Immature natural killer cell (primary cell): ENCODE measurements at regions not wholly inside any gene's neighbourhood (a gene's known extent, or its start where the extent isn't known, plus 50 kb on each side); places are given as distances from the start of the nearest gene placed in this dataset.

Experiments used
- DNase-seq, 3 donors: peaks; one replicate each; pipeline ENCODE4 v3.0.0; 2022; ENCODE audit warnings: mixed read lengths in 1 of 3
- H3K27ac Mint-ChIP-seq, 6 donors: one replicate each; pipeline ENCODE4 v1.8.0; 2020; ENCODE audit warnings: mixed read lengths in 6 of 6, mild to moderate bottlenecking in 5 of 6, inconsistent platforms in 4 of 6, moderate library complexity in 3 of 6
- H3K27me3 Mint-ChIP-seq, 3 donors: one replicate each; pipeline ENCODE4 v1.8.0; 2020 to 2021; ENCODE audit warnings: low read depth in 3 of 3, mild to moderate bottlenecking in 3 of 3, mixed read lengths in 3 of 3, moderate library complexity in 3 of 3, inconsistent platforms in 1 of 3
- H3K36me3 Mint-ChIP-seq, 3 donors: one replicate each; pipeline ENCODE4 v1.8.0; 2020; ENCODE audit warnings: mixed read lengths in 3 of 3, inconsistent platforms in 2 of 3, mild to moderate bottlenecking in 2 of 3
- H3K4me1 Mint-ChIP-seq, 2 donors: one replicate each; pipeline ENCODE4 v1.8.0; 2020; ENCODE audit warnings: inconsistent platforms in 2 of 2, mild to moderate bottlenecking in 2 of 2, mixed read lengths in 2 of 2, moderate library complexity in 1 of 2
- H3K4me3 Mint-ChIP-seq, 5 donors: one replicate each; pipeline ENCODE4 v1.8.0; 2020; ENCODE audit warnings: mild to moderate bottlenecking in 5 of 5, mixed read lengths in 5 of 5, inconsistent platforms in 3 of 5, moderate library complexity in 3 of 5
- H3K9me3 Mint-ChIP-seq, 6 donors: one replicate each; pipeline ENCODE4 v1.8.0; 2020; ENCODE audit warnings: mild to moderate bottlenecking in 6 of 6, mixed read lengths in 6 of 6, inconsistent platforms in 4 of 6, moderate library complexity in 3 of 6

GRCh38 chr7:148472406-148472805, 118.2 kb upstream of the C7orf33 start:
- H3K4me1 Mint-ChIP-seq: no peaks in the 10 kb centered on the region
- DNase-seq: no peak
- H3K4me3 Mint-ChIP-seq: no peak overlapping the region
- no peaks in the 10 kb centered on the region for H3K36me3 Mint-ChIP-seq
- no peak overlapping the region for H3K27ac Mint-ChIP-seq
- H3K9me3 Mint-ChIP-seq: no peaks in the 10 kb centered on the region
- peaks cover 1 to 15% (median 6%) of the 10 kb centered on the region in 3 donors for H3K27me3 Mint-ChIP-seq

GRCh38 chr7:148473703-148474480, 116.7 kb upstream of the C7orf33 start:
- DNase-seq: no peak
- no peaks in the 10 kb centered on the region for H3K36me3 Mint-ChIP-seq
- H3K4me3 Mint-ChIP-seq: no peak overlapping the region
- H3K9me3 Mint-ChIP-seq: no peaks in the 10 kb centered on the region
- H3K27ac Mint-ChIP-seq: no peak overlapping the region
- H3K27me3 Mint-ChIP-seq: peaks cover 1 to 8% (median 6%) of the 10 kb centered on the region in 3 donors
- H3K4me1 Mint-ChIP-seq: no peaks in the 10 kb centered on the region

- H3K27me3 Mint-ChIP-seq: peaks cover 1 to 7% (median 6%) of the 10 kb centered on the region in 3 donors
- H3K9me3 Mint-ChIP-seq: no peaks in the 10 kb centered on the region
- no peak overlapping the region for H3K27ac Mint-ChIP-seq
- DNase-seq: no peak
- H3K4me3 Mint-ChIP-seq: no peak overlapping the region
- H3K4me1 Mint-ChIP-seq: no peaks in the 10 kb centered on the region
- no peaks in the 10 kb centered on the region for H3K36me3 Mint-ChIP-seq
These were observed 116.0 kb upstream of the C7orf33 start for GRCh38 chr7:148474481-148475025.

- Mint-ChIP-seq H3K4me3 (no peak overlapping the region), H3K9me3 (no peaks in the 10 kb centered on the region)
These were observed 112.0 kb upstream of the C7orf33 start for GRCh38 chr7:148478551-148478950.

GRCh38 chr7:148480479-148481146, 110.0 kb upstream of the C7orf33 start:
- H3K36me3 Mint-ChIP-seq: no peaks in the 10 kb centered on the region
- peaks cover 0 to 7% of the 10 kb centered on the region in 2 donors for H3K4me1 Mint-ChIP-seq
- no peaks in the 10 kb centered on the region for H3K9me3 Mint-ChIP-seq
- H3K27me3 Mint-ChIP-seq: peaks cover 2% of the 10 kb centered on the region in 3 donors
- no peak overlapping the region for H3K27ac Mint-ChIP-seq
- no peak overlapping the region for H3K4me3 Mint-ChIP-seq
- DNase-seq: no peak

More at GRCh38 chr7:148478551-148478950, 112.0 kb upstream of the C7orf33 start:
- H3K27ac Mint-ChIP-seq: no peak overlapping the region
- peaks cover 2 to 4% (median 2%) of the 10 kb centered on the region in 3 donors for H3K27me3 Mint-ChIP-seq
- DNase-seq: no peak
- peaks cover 0 to 7% of the 10 kb centered on the region in 2 donors for H3K4me1 Mint-ChIP-seq
- no peaks in the 10 kb centered on the region for H3K36me3 Mint-ChIP-seq

GRCh38 chr7:148481147-148481526, 109.4 kb upstream of the C7orf33 start:
- H3K4me3 Mint-ChIP-seq: no peak overlapping the region
- DNase-seq: no peak
- no peak overlapping the region for H3K27ac Mint-ChIP-seq
- H3K9me3 Mint-ChIP-seq: no peaks in the 10 kb centered on the region
- no peaks in the 10 kb centered on the region for H3K36me3 Mint-ChIP-seq
- peaks cover 2% of the 10 kb centered on the region in 3 donors for H3K27me3 Mint-ChIP-seq
- peaks cover 0 to 7% of the 10 kb centered on the region in 2 donors for H3K4me1 Mint-ChIP-seq

- no peak for DNase-seq
- H3K4me1 Mint-ChIP-seq: peaks cover 0 to 7% of the 10 kb centered on the region in 2 donors
- H3K36me3 Mint-ChIP-seq: no peaks in the 10 kb centered on the region
- peaks cover 2% of the 10 kb centered on the region in 3 donors for H3K27me3 Mint-ChIP-seq
- H3K27ac Mint-ChIP-seq: no peak overlapping the region
- H3K4me3 Mint-ChIP-seq: no peak overlapping the region
- H3K9me3 Mint-ChIP-seq: no peaks in the 10 kb centered on the region
These were observed 108.5 kb upstream of the C7orf33 start for GRCh38 chr7:148481971-148482626.

- Mint-ChIP-seq H3K9me3 (no peaks in the 10 kb centered on the region), H3K36me3 (no peaks in the 10 kb centered on the region), H3K4me1 (peaks cover 0 to 7% of the 10 kb centered on the region in 2 donors), H3K27me3 (peaks cover 2 to 6% (median 2%) of the 10 kb centered on the region in 3 donors), H3K27ac (no peak overlapping the region), H3K4me3 (no peak overlapping the region)
- DNase-seq: no peak
These were observed 106.9 kb upstream of the C7orf33 start for GRCh38 chr7:148483515-148484308.

GRCh38 chr7:148484486-148484885, 106.1 kb upstream of the C7orf33 start:
- Mint-ChIP-seq H3K36me3 (no peaks in the 10 kb centered on the region), H3K27ac (no peak overlapping the region), H3K27me3 (peaks cover 2 to 6% (median 2%) of the 10 kb centered on the region in 3 donors), H3K4me3 (no peak overlapping the region), H3K9me3 (no peaks in the 10 kb centered on the region), H3K4me1 (peaks cover 0 to 7% of the 10 kb centered on the region in 2 donors)
- DNase-seq: no peak

GRCh38 chr7:148485618-148486017, 104.9 kb upstream of the C7orf33 start:
- Mint-ChIP-seq H3K4me3 (no peak overlapping the region), H3K27ac (no peak overlapping the region), H3K4me1 (peaks cover 0 to 7% of the 10 kb centered on the region in 2 donors), H3K27me3 (peaks cover 1 to 6% (median 2%) of the 10 kb centered on the region in 3 donors), H3K36me3 (no peaks in the 10 kb centered on the region), H3K9me3 (no peaks in the 10 kb centered on the region)
- DNase-seq: no peak

GRCh38 chr7:148486937-148487336, 103.6 kb upstream of the C7orf33 start:
- Mint-ChIP-seq H3K36me3 (no peaks in the 10 kb centered on the region), H3K4me1 (no peaks in the 10 kb centered on the region), H3K27ac (no peak overlapping the region), H3K9me3 (no peaks in the 10 kb centered on the region), H3K27me3 (peaks cover 1 to 6% (median 3%) of the 10 kb centered on the region in 3 donors), H3K4me3 (no peak overlapping the region)
- DNase-seq: no peak

GRCh38 chr7:148487912-148488311, 102.7 kb upstream of the C7orf33 start:
- H3K4me1 Mint-ChIP-seq: no peaks in the 10 kb centered on the region
- no peaks in the 10 kb centered on the region for H3K9me3 Mint-ChIP-seq
- H3K4me3 Mint-ChIP-seq: no peak overlapping the region
- peaks cover 1 to 8% (median 2%) of the 10 kb centered on the region in 3 donors for H3K27me3 Mint-ChIP-seq
- H3K27ac Mint-ChIP-seq: no peak overlapping the region
- no peak for DNase-seq
- H3K36me3 Mint-ChIP-seq: no peaks in the 10 kb centered on the region

GRCh38 chr7:148489678-148490077, 100.9 kb upstream of the C7orf33 start:
- Mint-ChIP-seq H3K27ac (no peak overlapping the region), H3K4me1 (no peaks in the 10 kb centered on the region), H3K36me3 (no peaks in the 10 kb centered on the region), H3K27me3 (peaks cover 1 to 10% (median 2%) of the 10 kb centered on the region in 3 donors), H3K4me3 (no peak overlapping the region), H3K9me3 (no peaks in the 10 kb centered on the region)
- no peak for DNase-seq
